HepG2 (cell line): ENCODE measurements at regions not wholly inside any gene's neighbourhood (a gene's known extent, or its start where the extent isn't known, plus 50 kb on each side); places are given as distances from the start of the nearest gene placed in this dataset.

Experiments used
- ATAC-seq: fragments of 200-7000 bp; cut with Tn5 transposase; 3 replicates; pipeline ENCODE4 v1.9.1; 2020; ENCODE audit warnings: mild to moderate bottlenecking, moderate library complexity
- BruUV-seq: library from RNA; stranded (reverse); fragments of 400-500 nt; replicated peaks from 2 replicates; lab custom pipeline; 2021; lab: Mats Ljungman, UMichigan
- CTCF ChIA-PET: fragments of 300-600 bp; formaldehyde crosslinking; extraction: SDS; loops from one replicate; lab custom pipeline; 2021; ENCODE audit warnings: low total read pairs, inconsistent platforms, low intra/inter-chr PET ratio; lab: Yijun Ruan, JAX
- POLR2A ChIA-PET: fragments of 350-600 bp; sonication (Branson Sonifier 250); formaldehyde crosslinking; loops from one replicate; lab custom pipeline; 2020; ENCODE audit warnings: antibody characterized with exemption, inconsistent platforms; lab: Yijun Ruan, JAX
- DNase-seq: peaks from one replicate; pipeline ENCODE4 v3.0.0-alpha.2; 2015; ENCODE audit warnings: low spot score
- FAIRE-seq: peaks from 3 replicates; lab custom pipeline; 2011; peaks lifted over from hg19 to GRCh38; lab: Jason Lieb, UNC
- H2AFZ ChIP-seq: one replicate; pipeline ENCODE4 v1.6.1; 2011; ENCODE audit warnings: low read length, inconsistent platforms
- H3K27ac ChIP-seq: fragments of 300-600 bp; 3 replicates; pipeline ENCODE4 v1.8.0; 2011; ENCODE audit warnings: mixed run types, mild to moderate bottlenecking, mixed read lengths, low read length, inconsistent platforms; ENCODE audit not compliant: insufficient read depth; ENCODE audit errors: extremely low read length
- H3K27me3 ChIP-seq, 2 experiments: fragments of 200-600 bp in 1 of 2; 2 replicates in 1 of 2; 3 replicates in 1 of 2; pipeline versions ENCODE4 v1.6.0 to v1.8.0; 2011; ENCODE audit warnings: low read length in 2 of 2, mild to moderate bottlenecking in 2 of 2, moderate library complexity in 2 of 2, inconsistent platforms in 1 of 2; ENCODE audit not compliant: insufficient read depth in 2 of 2, control insufficient read depth in 1 of 2
- H3K36me3 ChIP-seq, 2 experiments: fragments of 200-600 bp in 1 of 2; replicated peaks in 1 of 2; 2 replicates in 1 of 2; 3 replicates in 1 of 2; pipeline versions ENCODE4 v1.5.1 to v1.8.0; 2011; ENCODE audit warnings: low read length in 2 of 2, inconsistent platforms in 1 of 2; ENCODE audit not compliant: insufficient read depth in 2 of 2, control insufficient read depth in 1 of 2
- H3K4me1 ChIP-seq: 2 replicates; pipeline ENCODE4 v1.5.1; 2012; ENCODE audit warnings: low read length, inconsistent platforms; ENCODE audit not compliant: insufficient read depth
- H3K4me2 ChIP-seq: 2 replicates; pipeline ENCODE4 v1.6.0; 2011; ENCODE audit warnings: low read depth, low read length, inconsistent platforms
- H3K4me3 ChIP-seq, 3 experiments: fragments of 200-600 bp in 1 of 3; sonication (generic), shearing (Covaris generic) in 1 of 3; replicated peaks in 1 of 3; 2 replicates each; pipeline ENCODE4 v1.5.1; 2011 to 2016; ENCODE audit warnings: low read length in 3 of 3, inconsistent platforms in 2 of 3, low read depth in 2 of 3, mild to moderate bottlenecking in 2 of 3, control low read depth in 1 of 3, mixed read lengths in 1 of 3; ENCODE audit not compliant: insufficient read depth in 1 of 3
- H3K79me2 ChIP-seq: one replicate; pipeline ENCODE4 v1.6.1; 2011; ENCODE audit warnings: low read length, inconsistent platforms; ENCODE audit not compliant: insufficient read depth
- H3K9ac ChIP-seq: 2 replicates; pipeline ENCODE4 v1.6.0; 2011; ENCODE audit warnings: mild to moderate bottlenecking, low read depth, low read length, inconsistent platforms; ENCODE audit not compliant: insufficient read depth
- H3K9me3 ChIP-seq: 2 replicates; pipeline ENCODE4 v1.5.1; 2012; ENCODE audit warnings: mild to moderate bottlenecking, low read length
- H4K20me1 ChIP-seq: 2 replicates; pipeline ENCODE4 v1.6.0; 2011; ENCODE audit warnings: inconsistent platforms, mild to moderate bottlenecking, low read length, moderate library complexity; ENCODE audit not compliant: insufficient read depth
- DBP ChIP-seq: sonication (generic); formaldehyde crosslinking; IDR thresholded peaks from 2 replicates; pipeline ENCODE4 v1.4.0; 2020; ENCODE audit warnings: missing genetic modification reagents; ENCODE audit errors: not compliant biosample characterization
- SNAPC5 ChIP-seq: sonication (generic); formaldehyde crosslinking; IDR thresholded peaks from 2 replicates; pipeline ENCODE4 v1.8.1; 2023; ENCODE audit warnings: mild to moderate bottlenecking, missing genetic modification reagents, borderline replicate concordance
- ZBTB39 ChIP-seq: sonication (generic); formaldehyde crosslinking; IDR thresholded peaks from 2 replicates; pipeline ENCODE4 v1.5.0; 2020; ENCODE audit warnings: missing genetic modification reagents
- ZNF557 ChIP-seq: sonication (generic); formaldehyde crosslinking; IDR thresholded peaks from 2 replicates; pipeline ENCODE4 v1.4.0; 2020; ENCODE audit warnings: missing genetic modification reagents
- ZNF562 ChIP-seq: sonication (generic); formaldehyde crosslinking; IDR thresholded peaks from 2 replicates; pipeline ENCODE4 v1.8.0; 2022; ENCODE audit warnings: missing genetic modification reagents, borderline replicate concordance
- WGBS: methylation state at CpG from one replicate; pipeline ENCODE4 v1.1.6; 2017; ENCODE audit warnings: low lambda C conversion rate; 5-methylcytosine and 5-hydroxymethylcytosine counted together
- in situ Hi-C: cut with HindIII; loops from 2 replicates; pipeline ENCODE4 v1.10.0; 2017; ENCODE audit warnings: low pct_unique_long_range_greater_than_20kb; ENCODE audit not compliant: extremely low pct_ligation_motif_present
- intact Hi-C: fragments of 100-400 bp; cut with micrococcal nuclease; formaldehyde crosslinking; loops from one replicate; pipeline ENCODE4 v1.10.0; 2022; ENCODE audit not compliant: unreplicated experiment

- FAIRE-seq, result no peak
- Histone ChIP-seq H3K4me3 (no peak overlapping the region), H3K9ac (no peak overlapping the region), H4K20me1 (no peaks in the 10 kb centered on the region), H3K4me1 (no peaks in the 10 kb centered on the region), H3K27me3 (no peaks in the 10 kb centered on the region), H3K36me3 (no peaks in the 10 kb centered on the region), H2AFZ (no peak overlapping the region), H3K27ac (no peak overlapping the region), H3K9me3 (peaks cover 82% of the 10 kb centered on the region), H3K79me2 (no peaks in the 10 kb centered on the region), H3K4me2 (no peak overlapping the region)
- ChIA-PET POLR2A (no interaction called here), CTCF (no interaction called here)
- WGBS, result 86% methylated on average over 5 of the region's 6 CpGs
- no TSS peak for BruUV-seq
- in situ Hi-C loops, result no loop called here
- ATAC-seq, result no peak
- TF ChIP-seq SNAPC5, result no peak
- no peak for TF ChIP-seq ZBTB39 (CRISPR knock-in tag)
- no peak for TF ChIP-seq DBP
- no peak for TF ChIP-seq ZNF557 (CRISPR knock-in tag)
- no peak for TF ChIP-seq ZNF562
- intact Hi-C loops, result no loop called here
- DNase-seq, result no peak
Measured at GRCh38 chr19:27759896-27760295, 1453.1 kb downstream of the UQCRFS1 start.
